ENCODE measurements at regions not wholly inside any gene's neighbourhood (a gene's known extent, or its start where the extent isn't known, plus 50 kb on each side); places are given as distances from the start of the nearest gene placed in this dataset.

DNA sequence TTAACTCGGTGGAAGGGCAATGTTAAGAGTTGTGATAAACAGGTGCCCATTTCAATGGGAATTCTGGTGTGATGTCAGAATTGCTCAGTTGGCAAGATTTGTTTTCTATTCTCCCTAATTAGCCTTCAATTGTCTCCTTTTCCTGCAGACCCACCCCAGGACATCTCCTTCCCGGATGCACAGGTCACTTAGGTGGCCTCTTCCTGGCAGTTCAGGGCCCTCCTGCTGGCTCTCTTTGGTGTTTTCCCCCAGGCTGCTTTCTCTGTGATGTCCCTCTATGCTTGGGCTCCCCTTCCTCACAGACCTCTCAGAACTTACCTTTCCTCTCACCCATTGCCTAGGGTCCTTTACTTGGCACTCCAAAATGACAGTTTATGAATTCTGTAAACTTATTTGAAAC is 126.3 kb downstream of the GPAT3 start:
- TF ChIP-seq, protein P1, sequence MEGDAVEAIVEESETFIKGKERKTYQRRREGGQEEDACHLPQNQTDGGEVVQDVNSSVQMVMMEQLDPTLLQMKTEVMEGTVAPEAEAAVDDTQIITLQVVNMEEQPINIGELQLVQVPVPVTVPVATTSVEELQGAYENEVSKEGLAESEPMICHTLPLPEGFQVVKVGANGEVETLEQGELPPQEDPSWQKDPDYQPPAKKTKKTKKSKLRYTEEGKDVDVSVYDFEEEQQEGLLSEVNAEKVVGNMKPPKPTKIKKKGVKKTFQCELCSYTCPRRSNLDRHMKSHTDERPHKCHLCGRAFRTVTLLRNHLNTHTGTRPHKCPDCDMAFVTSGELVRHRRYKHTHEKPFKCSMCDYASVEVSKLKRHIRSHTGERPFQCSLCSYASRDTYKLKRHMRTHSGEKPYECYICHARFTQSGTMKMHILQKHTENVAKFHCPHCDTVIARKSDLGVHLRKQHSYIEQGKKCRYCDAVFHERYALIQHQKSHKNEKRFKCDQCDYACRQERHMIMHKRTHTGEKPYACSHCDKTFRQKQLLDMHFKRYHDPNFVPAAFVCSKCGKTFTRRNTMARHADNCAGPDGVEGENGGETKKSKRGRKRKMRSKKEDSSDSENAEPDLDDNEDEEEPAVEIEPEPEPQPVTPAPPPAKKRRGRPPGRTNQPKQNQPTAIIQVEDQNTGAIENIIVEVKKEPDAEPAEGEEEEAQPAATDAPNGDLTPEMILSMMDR (IDR thresholded peaks at IDR 0.05), result no peak
- TF ChIP-seq POLR2A (IDR thresholded peaks at IDR 0.05), result no peak
